Activated naive CD8-positive, alpha-beta T cell treated with anti-CD3 and anti-CD28 coated beads, Interleukin-2, amount 10 ng/mL, durations not matched to agents 7 days and 5 days (primary cell): ENCODE measurements at regions not wholly inside any gene's neighbourhood (a gene's known extent, or its start where the extent isn't known, plus 50 kb on each side); places are given as distances from the start of the nearest gene placed in this dataset.

ENCODE experiments used
- ATAC-seq: fragments of 150-1000 bp; cut with Tn5 transposase; one replicate; pipeline ENCODE4 v1.10.0; 2021; ENCODE audit warnings: low read depth, moderate library complexity
- POLR2A ChIA-PET: fragments of 350-600 bp; sonication (Branson Sonifier 250); formaldehyde crosslinking; loops from one replicate; lab custom pipeline; 2021; ENCODE audit warnings: antibody characterized with exemption; lab: Charles Lee
- DNase-seq: peaks from one replicate; pipeline ENCODE4 v3.0.0; 2021
- H3K27ac Mint-ChIP-seq: one replicate; pipeline ENCODE4 v1.8.0; 2022; ENCODE audit warnings: mild to moderate bottlenecking, mixed read lengths
- H3K27me3 Mint-ChIP-seq: one replicate; pipeline ENCODE4 v1.8.0; 2022; ENCODE audit warnings: mild to moderate bottlenecking, moderate library complexity, mixed read lengths
- H3K36me3 Mint-ChIP-seq: one replicate; pipeline ENCODE4 v1.8.0; 2021; ENCODE audit warnings: mild to moderate bottlenecking, mixed read lengths
- H3K4me1 Mint-ChIP-seq: one replicate; pipeline ENCODE4 v1.8.0; 2021; ENCODE audit warnings: mixed read lengths
- H3K4me3 Mint-ChIP-seq: one replicate; pipeline ENCODE4 v1.8.0; 2022; ENCODE audit warnings: mild to moderate bottlenecking, moderate library complexity, mixed read lengths
- H3K9me3 Mint-ChIP-seq: one replicate; pipeline ENCODE4 v1.8.0; 2021; ENCODE audit warnings: mixed read lengths

- no peaks in the 10 kb centered on the region for H3K4me1 Mint-ChIP-seq
- no peaks in the 10 kb centered on the region for H3K36me3 Mint-ChIP-seq
- DNase-seq, result no peak
- no peak for ATAC-seq
- no peaks in the 10 kb centered on the region for H3K9me3 Mint-ChIP-seq
- H3K27me3 Mint-ChIP-seq, result no peaks in the 10 kb centered on the region
- no peak overlapping the region for H3K4me3 Mint-ChIP-seq
- POLR2A ChIA-PET, result no interaction called here
- no peak overlapping the region for H3K27ac Mint-ChIP-seq
Observed at GRCh38 chr3:194840661-194841514, 155.2 kb downstream of the FAM43A start.

- ATAC-seq (no peak), DNase-seq (no peak)
- H3K4me3 Mint-ChIP-seq, result no peak overlapping the region
- H3K27ac Mint-ChIP-seq, result no peak overlapping the region
- H3K4me1 Mint-ChIP-seq, result no peaks in the 10 kb centered on the region
- POLR2A ChIA-PET, result no interaction called here
- no peaks in the 10 kb centered on the region for H3K36me3 Mint-ChIP-seq
- no peaks in the 10 kb centered on the region for H3K9me3 Mint-ChIP-seq
- H3K27me3 Mint-ChIP-seq, result no peaks in the 10 kb centered on the region
Observed at GRCh38 chr3:194841515-194841841, 155.8 kb downstream of the FAM43A start.

GRCh38 chr3:194843556-194843955 lies 157.9 kb downstream of the FAM43A start:
- DNase-seq, result no peak
- Mint-ChIP-seq H3K36me3 (no peaks in the 10 kb centered on the region), H3K4me3 (no peak overlapping the region), H3K27ac (no peak overlapping the region), H3K9me3 (no peaks in the 10 kb centered on the region), H3K27me3 (no peaks in the 10 kb centered on the region), H3K4me1 (no peaks in the 10 kb centered on the region)
- no peak for ATAC-seq
- POLR2A ChIA-PET, result no interaction called here

GRCh38 chr3:194844046-194844445 lies 158.4 kb downstream of the FAM43A start:
- POLR2A ChIA-PET, result no interaction called here
- ATAC-seq (no peak), DNase-seq (no peak)
- H3K27me3 Mint-ChIP-seq, result no peaks in the 10 kb centered on the region
- H3K27ac Mint-ChIP-seq, result no peak overlapping the region
- H3K9me3 Mint-ChIP-seq, result no peaks in the 10 kb centered on the region
- no peaks in the 10 kb centered on the region for H3K36me3 Mint-ChIP-seq
- no peaks in the 10 kb centered on the region for H3K4me1 Mint-ChIP-seq
- H3K4me3 Mint-ChIP-seq, result no peak overlapping the region

- Mint-ChIP-seq H3K9me3 (no peaks in the 10 kb centered on the region), H3K4me1 (no peaks in the 10 kb centered on the region), H3K36me3 (no peaks in the 10 kb centered on the region), H3K27ac (no peak overlapping the region), H3K27me3 (no peaks in the 10 kb centered on the region), H3K4me3 (no peak overlapping the region)
- DNase-seq (no peak), ATAC-seq (no peak)
- POLR2A ChIA-PET, result no interaction called here
Observed at GRCh38 chr3:194849166-194849875, 163.6 kb downstream of the FAM43A start.

GRCh38 chr3:194851254-194851653 lies 165.6 kb downstream of the FAM43A start:
- no peaks in the 10 kb centered on the region for H3K36me3 Mint-ChIP-seq
- H3K27ac Mint-ChIP-seq, result no peak overlapping the region
- no peaks in the 10 kb centered on the region for H3K27me3 Mint-ChIP-seq
- ATAC-seq (no peak), DNase-seq (no peak)
- H3K9me3 Mint-ChIP-seq, result no peaks in the 10 kb centered on the region
- no peaks in the 10 kb centered on the region for H3K4me1 Mint-ChIP-seq
- no peak overlapping the region for H3K4me3 Mint-ChIP-seq
- POLR2A ChIA-PET, result no interaction called here

- no peaks in the 10 kb centered on the region for H3K9me3 Mint-ChIP-seq
- peaks cover under 1% of the 10 kb centered on the region for H3K27me3 Mint-ChIP-seq
- H3K36me3 Mint-ChIP-seq, result no peaks in the 10 kb centered on the region
- ATAC-seq, result no peak
- no peak overlapping the region for H3K4me3 Mint-ChIP-seq
- no peak for DNase-seq
- H3K27ac Mint-ChIP-seq, result no peak overlapping the region
- H3K4me1 Mint-ChIP-seq, result no peaks in the 10 kb centered on the region
- POLR2A ChIA-PET, result no interaction called here
Observed at GRCh38 chr3:194851941-194852340, 166.3 kb downstream of the FAM43A start.

- Mint-ChIP-seq H3K9me3 (no peaks in the 10 kb centered on the region), H3K4me3 (no peak overlapping the region), H3K36me3 (no peaks in the 10 kb centered on the region), H3K4me1 (no peaks in the 10 kb centered on the region), H3K27ac (no peak overlapping the region), H3K27me3 (peaks cover 3% of the 10 kb centered on the region)
- ATAC-seq (no peak), DNase-seq (no peak)
- POLR2A ChIA-PET, result no interaction called here
Observed at GRCh38 chr3:194852345-194852744, 166.7 kb downstream of the FAM43A start.

GRCh38 chr3:194852831-194853508 lies 167.3 kb downstream of the FAM43A start:
- no peaks in the 10 kb centered on the region for H3K4me1 Mint-ChIP-seq
- H3K27ac Mint-ChIP-seq, result no peak overlapping the region
- H3K27me3 Mint-ChIP-seq, result peaks cover 3% of the 10 kb centered on the region
- no peak overlapping the region for H3K4me3 Mint-ChIP-seq
- ATAC-seq (no peak), DNase-seq (no peak)
- POLR2A ChIA-PET, result no interaction called here
- no peaks in the 10 kb centered on the region for H3K36me3 Mint-ChIP-seq
- no peaks in the 10 kb centered on the region for H3K9me3 Mint-ChIP-seq

GRCh38 chr3:194854206-194854605 lies 168.5 kb downstream of the FAM43A start:
- ATAC-seq, result no peak
- no peak for DNase-seq
- Mint-ChIP-seq H3K4me3 (no peak overlapping the region), H3K9me3 (no peaks in the 10 kb centered on the region), H3K27ac (no peak overlapping the region), H3K4me1 (no peaks in the 10 kb centered on the region), H3K27me3 (peaks cover 5% of the 10 kb centered on the region), H3K36me3 (no peaks in the 10 kb centered on the region)
- POLR2A ChIA-PET, result no interaction called here

- DNase-seq (no peak), ATAC-seq (no peak)
- Mint-ChIP-seq H3K9me3 (no peaks in the 10 kb centered on the region), H3K27ac (no peak overlapping the region), H3K4me3 (no peak overlapping the region), H3K36me3 (no peaks in the 10 kb centered on the region), H3K4me1 (no peaks in the 10 kb centered on the region), H3K27me3 (peaks cover 5% of the 10 kb centered on the region)
- POLR2A ChIA-PET, result no interaction called here
Observed at GRCh38 chr3:194854659-194855390, 169.1 kb downstream of the FAM43A start.

GRCh38 chr3:194856296-194856695 lies 170.6 kb downstream of the FAM43A start:
- H3K4me3 Mint-ChIP-seq, result no peak overlapping the region
- POLR2A ChIA-PET, result no interaction called here
- no peak for ATAC-seq
- peaks cover 7% of the 10 kb centered on the region for H3K27me3 Mint-ChIP-seq
- H3K27ac Mint-ChIP-seq, result no peak overlapping the region
- H3K4me1 Mint-ChIP-seq, result no peaks in the 10 kb centered on the region
- no peaks in the 10 kb centered on the region for H3K9me3 Mint-ChIP-seq
- DNase-seq, result no peak
- H3K36me3 Mint-ChIP-seq, result no peaks in the 10 kb centered on the region

GRCh38 chr3:194857469-194858113 lies 171.9 kb downstream of the FAM43A start:
- POLR2A ChIA-PET, result no interaction called here
- H3K27ac Mint-ChIP-seq, result no peak overlapping the region

More at GRCh38 chr3:194857469-194858113, 171.9 kb downstream of the FAM43A start:
- ATAC-seq (no peak), DNase-seq (no peak)
- no peaks in the 10 kb centered on the region for H3K9me3 Mint-ChIP-seq
- no peaks in the 10 kb centered on the region for H3K4me1 Mint-ChIP-seq
- no peak overlapping the region for H3K4me3 Mint-ChIP-seq
- H3K36me3 Mint-ChIP-seq, result no peaks in the 10 kb centered on the region
- peaks cover 7% of the 10 kb centered on the region for H3K27me3 Mint-ChIP-seq
